Uterus (tissue), 2 donors: ENCODE measurements at regions not wholly inside any gene's neighbourhood (a gene's known extent, or its start where the extent isn't known, plus 50 kb on each side); places are given as distances from the start of the nearest gene placed in this dataset.

ENCODE experiments used
- CTCF ChIP-seq, 4 experiments: fragments of 200-600 bp in 2 of 4; fragments of 450-650 bp in 2 of 4; sonication (generic) in 2 of 4; IDR thresholded peaks; one replicate each; pipeline ENCODE4 v1.5.1; 2016 to 2019; ENCODE audit warnings: antibody characterized with exemption in 4 of 4, mild to moderate bottlenecking in 2 of 4, moderate library complexity in 1 of 4
- POLR2A ChIP-seq, 2 donors: fragments of 450-650 bp; IDR thresholded peaks; one replicate each; pipeline ENCODE4 v1.6.1; 2016; ENCODE audit warnings: antibody characterized with exemption in 2 of 2, mild to moderate bottlenecking in 1 of 2, moderate library complexity in 1 of 2

- TF ChIP-seq CTCF (IDR thresholded peaks at IDR 0.05) (no peak), POLR2A (IDR thresholded peaks at IDR 0.05) (no peak)
These were observed 177.6 kb upstream of the LRIG3 start for GRCh38 chr12:59097876-59098275.
